ENCODE measurements at regions not wholly inside any gene's neighbourhood (a gene's known extent, or its start where the extent isn't known, plus 50 kb on each side); places are given as distances from the start of the nearest gene placed in this dataset.

DNA sequence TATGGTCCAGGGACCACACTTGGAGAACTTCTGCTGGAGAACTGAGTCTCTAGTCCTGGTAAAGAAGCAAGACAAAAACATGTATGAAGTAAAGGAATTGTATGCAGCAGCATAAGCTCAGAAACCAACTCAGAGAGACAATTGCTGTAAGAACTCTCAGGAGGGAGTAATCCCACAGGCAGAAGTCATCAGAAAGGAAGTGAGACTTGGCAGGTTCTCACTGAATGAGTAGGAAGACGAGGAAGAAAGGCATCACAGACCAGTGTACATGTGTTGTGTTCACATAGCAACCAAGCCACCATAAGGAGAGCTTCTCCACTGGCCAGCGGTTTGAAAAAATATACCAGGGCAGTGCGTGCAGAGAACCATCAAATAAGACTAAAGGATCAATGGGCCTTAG is 57.9 kb upstream of the FST start:
- TF ChIP-seq GATA2 (IDR thresholded peaks at IDR 0.05; ENCODE audit: low read depth, low read length), result no peak
- no peak for TF ChIP-seq GATA3 (IDR thresholded peaks at IDR 0.05; ENCODE audit: low read depth, low read length)

All from SH-SY5Y (cell line).